Stomach (tissue), 8 donors: ENCODE measurements at regions not wholly inside any gene's neighbourhood (a gene's known extent, or its start where the extent isn't known, plus 50 kb on each side); places are given as distances from the start of the nearest gene placed in this dataset.

Source experiments
- DNase-seq, 2 donors: peaks; one replicate each; pipeline versions ENCODE4 v3.0.0 to v3.0.0-alpha.2; 2013 to 2019
- H3K27ac ChIP-seq, 5 donors: fragments of 200-600 bp in 4 of 5; sonication (generic) in 4 of 5; one replicate each; pipeline ENCODE4 v1.5.1; 2013 to 2019; ENCODE audit warnings: mild to moderate bottlenecking in 1 of 5, moderate library complexity in 1 of 5
- H3K27me3 ChIP-seq, 3 donors: fragments of 200-600 bp; sonication (generic); one replicate each; pipeline ENCODE4 v1.5.1; 2017 to 2019; ENCODE audit warnings: mixed run types in 1 of 3
- H3K36me3 ChIP-seq, 4 donors: fragments of 200-600 bp; sonication (generic); 1 replicate in 3 of 4; 2 replicates in 1 of 4; pipeline ENCODE4 v1.5.1; 2016 to 2019
- H3K4me1 ChIP-seq, 4 donors: fragments of 200-600 bp; sonication (generic); one replicate each; pipeline ENCODE4 v1.5.1; 2016 to 2019
- H3K4me3 ChIP-seq, 4 donors: fragments of 200-600 bp; sonication (generic) in 3 of 4; one replicate each; pipeline ENCODE4 v1.5.1; 2016 to 2019; ENCODE audit warnings: mild to moderate bottlenecking in 1 of 4
- H3K9me3 ChIP-seq, 4 donors: fragments of 200-600 bp; sonication (generic); one replicate each; pipeline ENCODE4 v1.5.1; 2016 to 2019
- EP300 ChIP-seq: sonication (generic); formaldehyde crosslinking; IDR thresholded peaks from one replicate; pipeline ENCODE4 v1.6.1; 2017; ENCODE audit warnings: antibody characterized with exemption
- POLR2A ChIP-seq, 4 donors: fragments of 450-650 bp; IDR thresholded peaks; one replicate each; pipeline ENCODE4 v1.6.1; 2016; ENCODE audit warnings: antibody characterized with exemption in 4 of 4, control low read depth in 2 of 4, mild to moderate bottlenecking in 1 of 4, moderate library complexity in 1 of 4
- POLR2AphosphoS5 ChIP-seq, 3 donors: sonication (generic); formaldehyde crosslinking; IDR thresholded peaks; one replicate each; pipeline ENCODE4 v1.6.1; 2016; ENCODE audit warnings: antibody characterized with exemption in 3 of 3
- WGBS, 5 donors: extraction: QIAGEN DNeasy Blood & Tissue Kit in 3 of 5; methylation state at CpG; one replicate each; pipeline versions ENCODE4 v1.1.5 to v1.1.7; 2013 to 2018; 5-methylcytosine and 5-hydroxymethylcytosine counted together
- intact Hi-C: fragments of 100-400 bp; cut with DNase I; formaldehyde crosslinking; loops from one replicate; pipeline ENCODE4 v1.15.1; 2023; ENCODE audit warnings: low total_unique reads
- TF ChIP-seq, protein P1 (sequence below), 7 experiments: fragments of 450-650 bp in 4 of 7; fragments of 200-600 bp in 3 of 7; sonication (generic) in 3 of 7; IDR thresholded peaks; one replicate each; pipeline ENCODE4 v1.5.1; 2016 to 2019; ENCODE audit warnings: antibody characterized with exemption in 7 of 7, control low read depth in 2 of 7, mild to moderate bottlenecking in 1 of 7
- donor health status: healthy with polysubstance abuse.
- donor health status: Bipolar disorder and iron deficiency.
- donor health status: healthy.

DNA sequence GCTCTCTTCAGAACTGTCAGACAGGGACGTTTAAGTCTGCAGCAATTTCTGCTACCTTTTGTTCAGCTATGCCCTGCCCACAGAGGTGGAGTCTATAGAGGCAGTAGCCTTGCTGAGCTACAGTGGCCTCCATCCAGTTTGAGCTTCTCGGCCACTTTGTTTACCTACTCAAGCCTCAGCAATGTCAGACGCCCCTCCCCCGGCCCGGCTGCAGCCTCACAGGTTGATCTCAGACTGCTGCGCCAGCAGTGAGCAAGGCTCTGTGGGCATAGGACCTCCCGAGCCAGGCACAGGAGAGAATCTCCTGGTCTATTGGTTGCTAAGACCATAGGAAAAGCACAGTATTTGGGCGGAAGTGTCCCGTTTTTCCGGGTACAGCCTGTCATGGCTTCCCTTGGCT, 89.9 kb upstream of the PDC start:
- no peaks in the 10 kb centered on the region for H3K4me1 ChIP-seq
- 81 to 88% (median 85%) methylated on average over 10 of the region's 10 CpGs for WGBS, 5 donors
- H3K9me3 ChIP-seq: peaks cover 0 to 27% (median 14%) of the 10 kb centered on the region in 4 donors
- H3K27me3 ChIP-seq: no peaks in the 10 kb centered on the region
- TF ChIP-seq POLR2AphosphoS5 (IDR thresholded peaks at IDR 0.05): no peak
- no peak for TF ChIP-seq EP300
- no peak for TF ChIP-seq POLR2A (IDR thresholded peaks at IDR 0.05)
- TF ChIP-seq, protein P1, sequence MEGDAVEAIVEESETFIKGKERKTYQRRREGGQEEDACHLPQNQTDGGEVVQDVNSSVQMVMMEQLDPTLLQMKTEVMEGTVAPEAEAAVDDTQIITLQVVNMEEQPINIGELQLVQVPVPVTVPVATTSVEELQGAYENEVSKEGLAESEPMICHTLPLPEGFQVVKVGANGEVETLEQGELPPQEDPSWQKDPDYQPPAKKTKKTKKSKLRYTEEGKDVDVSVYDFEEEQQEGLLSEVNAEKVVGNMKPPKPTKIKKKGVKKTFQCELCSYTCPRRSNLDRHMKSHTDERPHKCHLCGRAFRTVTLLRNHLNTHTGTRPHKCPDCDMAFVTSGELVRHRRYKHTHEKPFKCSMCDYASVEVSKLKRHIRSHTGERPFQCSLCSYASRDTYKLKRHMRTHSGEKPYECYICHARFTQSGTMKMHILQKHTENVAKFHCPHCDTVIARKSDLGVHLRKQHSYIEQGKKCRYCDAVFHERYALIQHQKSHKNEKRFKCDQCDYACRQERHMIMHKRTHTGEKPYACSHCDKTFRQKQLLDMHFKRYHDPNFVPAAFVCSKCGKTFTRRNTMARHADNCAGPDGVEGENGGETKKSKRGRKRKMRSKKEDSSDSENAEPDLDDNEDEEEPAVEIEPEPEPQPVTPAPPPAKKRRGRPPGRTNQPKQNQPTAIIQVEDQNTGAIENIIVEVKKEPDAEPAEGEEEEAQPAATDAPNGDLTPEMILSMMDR (IDR thresholded peaks at IDR 0.05): no peak
- no peak overlapping the region for H3K4me3 ChIP-seq
- no peak overlapping the region for H3K27ac ChIP-seq
- intact Hi-C loops: no loop called here
- no peaks in the 10 kb centered on the region for H3K36me3 ChIP-seq
- no peak for DNase-seq

DNA sequence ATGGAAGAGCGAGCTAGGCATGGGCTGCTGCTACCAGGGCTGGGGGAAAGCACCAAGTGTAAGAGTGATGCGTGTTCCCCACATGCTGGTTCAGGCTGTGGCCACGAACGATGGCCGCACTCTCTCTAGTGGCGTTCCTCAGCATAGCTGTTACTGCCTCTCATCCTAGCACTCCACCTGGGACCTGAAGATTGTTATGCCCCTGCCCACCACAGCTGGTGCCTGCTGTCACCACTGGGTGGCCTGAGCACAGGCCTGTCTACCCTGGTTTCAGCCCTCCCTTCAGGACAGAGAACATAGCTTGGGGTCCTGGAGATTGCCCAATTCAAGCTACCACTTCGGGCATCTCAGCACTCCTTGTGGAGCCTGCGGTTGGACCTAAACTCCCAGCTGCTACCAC, 80.1 kb upstream of the PDC start:
- Histone ChIP-seq H3K4me1 (no peaks in the 10 kb centered on the region), H3K27me3 (no peaks in the 10 kb centered on the region), H3K36me3 (no peaks in the 10 kb centered on the region), H3K4me3 (no peak overlapping the region), H3K27ac (no peak overlapping the region), H3K9me3 (peaks cover 0 to 37% (median 23%) of the 10 kb centered on the region in 4 donors)
- intact Hi-C loops: no loop called here
- WGBS, 5 donors: 88 to 97% (median 94%) methylated on average over 8 of the region's 8 CpGs
- TF ChIP-seq POLR2AphosphoS5 (IDR thresholded peaks at IDR 0.05) (no peak), POLR2A (IDR thresholded peaks at IDR 0.05) (no peak), EP300 (no peak)
- TF ChIP-seq, protein P1 (IDR thresholded peaks at IDR 0.05): no peak
- no peak for DNase-seq

DNA sequence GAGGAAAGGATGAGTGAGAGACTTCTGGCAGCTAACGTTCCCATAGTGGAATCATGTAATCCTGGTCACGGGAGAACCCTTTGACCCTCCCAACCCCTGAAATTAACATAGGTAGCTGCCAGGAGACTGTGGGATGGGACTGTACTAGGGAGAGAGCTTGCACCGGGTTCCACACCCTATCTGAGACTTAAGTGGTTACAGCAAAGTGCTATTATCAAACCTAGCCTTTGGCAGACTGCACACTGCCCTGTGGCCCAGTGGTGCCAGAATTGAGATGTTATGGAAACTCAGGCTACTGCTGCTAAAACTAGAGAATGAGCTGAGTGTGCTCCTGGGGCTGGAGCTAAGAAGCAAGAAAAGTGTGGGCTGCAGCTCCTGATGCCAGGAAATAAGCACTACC, 79.6 kb upstream of the PDC start:
- TF ChIP-seq EP300 (no peak), POLR2A (IDR thresholded peaks at IDR 0.05) (no peak), POLR2AphosphoS5 (IDR thresholded peaks at IDR 0.05) (no peak)
- TF ChIP-seq, protein P1 (IDR thresholded peaks at IDR 0.05): no peak
- peaks cover 0 to 37% (median 23%) of the 10 kb centered on the region in 4 donors for H3K9me3 ChIP-seq
- intact Hi-C loops: no loop called here
- 78 to 88% (median 84%) methylated on average over 3 of the region's 3 CpGs for WGBS, 5 donors
- no peaks in the 10 kb centered on the region for H3K4me1 ChIP-seq
- no peaks in the 10 kb centered on the region for H3K36me3 ChIP-seq
- no peaks in the 10 kb centered on the region for H3K27me3 ChIP-seq
- H3K27ac ChIP-seq: no peak overlapping the region
- DNase-seq: no peak
- no peak overlapping the region for H3K4me3 ChIP-seq

DNA sequence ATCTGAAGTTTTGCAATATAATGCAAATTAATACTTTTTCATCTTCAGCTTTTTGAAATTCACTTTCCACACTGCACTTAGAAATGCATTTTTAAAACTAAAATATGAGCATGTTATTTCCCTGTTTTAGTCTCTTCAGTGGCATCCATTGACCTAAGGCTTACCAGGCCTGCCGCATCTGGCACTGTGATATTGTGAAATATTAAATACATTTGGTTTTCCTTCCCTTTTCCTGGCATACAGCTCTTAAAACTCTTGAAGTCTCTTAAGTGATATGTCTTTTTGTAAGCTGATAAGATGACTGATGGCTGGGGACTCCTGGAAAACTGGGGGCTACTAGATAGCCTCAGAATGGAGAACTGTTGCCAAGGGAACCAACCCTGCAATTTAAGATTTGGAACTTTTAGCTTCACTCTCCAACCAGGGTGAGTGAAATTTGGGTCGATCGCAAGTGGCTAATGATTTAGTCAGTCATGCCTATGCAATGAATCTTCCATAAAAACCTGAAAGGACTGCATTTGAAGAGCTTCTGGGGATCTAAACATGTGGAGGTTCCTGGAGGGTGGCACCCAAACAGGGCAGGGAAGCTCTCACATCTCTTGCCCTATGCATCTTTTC, 75.5 kb upstream of the PDC start:
- DNase-seq: no peak
- TF ChIP-seq POLR2A (IDR thresholded peaks at IDR 0.05): no peak
- TF ChIP-seq, protein P1 (IDR thresholded peaks at IDR 0.05): no peak
- TF ChIP-seq POLR2AphosphoS5 (IDR thresholded peaks at IDR 0.05): no peak
- TF ChIP-seq EP300: no peak
- 81 to 91% (median 89%) methylated on average over 3 of the region's 3 CpGs for WGBS, 5 donors
- Histone ChIP-seq H3K27ac (no peak overlapping the region), H3K9me3 (peaks cover 0 to 17% (median 6%) of the 10 kb centered on the region in 4 donors), H3K36me3 (no peaks in the 10 kb centered on the region), H3K4me3 (no peak overlapping the region), H3K4me1 (no peaks in the 10 kb centered on the region), H3K27me3 (no peaks in the 10 kb centered on the region)
- intact Hi-C loops: no loop called here
